ENCODE measurements at regions not wholly inside any gene's neighbourhood (a gene's known extent, or its start where the extent isn't known, plus 50 kb on each side); places are given as distances from the start of the nearest gene placed in this dataset.

GRCh38 chr2:80737047-80737446 is 432.5 kb upstream of the LRRTM1 start:
- TF ChIP-seq, protein P1, sequence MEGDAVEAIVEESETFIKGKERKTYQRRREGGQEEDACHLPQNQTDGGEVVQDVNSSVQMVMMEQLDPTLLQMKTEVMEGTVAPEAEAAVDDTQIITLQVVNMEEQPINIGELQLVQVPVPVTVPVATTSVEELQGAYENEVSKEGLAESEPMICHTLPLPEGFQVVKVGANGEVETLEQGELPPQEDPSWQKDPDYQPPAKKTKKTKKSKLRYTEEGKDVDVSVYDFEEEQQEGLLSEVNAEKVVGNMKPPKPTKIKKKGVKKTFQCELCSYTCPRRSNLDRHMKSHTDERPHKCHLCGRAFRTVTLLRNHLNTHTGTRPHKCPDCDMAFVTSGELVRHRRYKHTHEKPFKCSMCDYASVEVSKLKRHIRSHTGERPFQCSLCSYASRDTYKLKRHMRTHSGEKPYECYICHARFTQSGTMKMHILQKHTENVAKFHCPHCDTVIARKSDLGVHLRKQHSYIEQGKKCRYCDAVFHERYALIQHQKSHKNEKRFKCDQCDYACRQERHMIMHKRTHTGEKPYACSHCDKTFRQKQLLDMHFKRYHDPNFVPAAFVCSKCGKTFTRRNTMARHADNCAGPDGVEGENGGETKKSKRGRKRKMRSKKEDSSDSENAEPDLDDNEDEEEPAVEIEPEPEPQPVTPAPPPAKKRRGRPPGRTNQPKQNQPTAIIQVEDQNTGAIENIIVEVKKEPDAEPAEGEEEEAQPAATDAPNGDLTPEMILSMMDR (IDR thresholded peaks at IDR 0.05), result no peak
- TF ChIP-seq POLR2A (IDR thresholded peaks at IDR 0.05) (no peak), POLR2AphosphoS5 (IDR thresholded peaks at IDR 0.05) (no peak)

Measured in breast epithelium (tissue), 3 donors.